Activated B cell treated with CpG ODN at 0.5 μM for 24 hours (primary cell): ENCODE measurements at regions not wholly inside any gene's neighbourhood (a gene's known extent, or its start where the extent isn't known, plus 50 kb on each side); places are given as distances from the start of the nearest gene placed in this dataset.

Experiments
- ATAC-seq: fragments of 200-7000 bp; cut with Tn5 transposase; one replicate; pipeline ENCODE4 v1.10.0; 2021; ENCODE audit warnings: low read depth, mild to moderate bottlenecking, moderate library complexity
- CTCF ChIA-PET: fragments of 350-600 bp; sonication (Branson Sonifier 250); formaldehyde crosslinking; loops from one replicate; lab custom pipeline; 2021; ENCODE audit warnings: antibody characterized with exemption; lab: Charles Lee
- POLR2A ChIA-PET: fragments of 350-600 bp; sonication (Branson Sonifier 250); formaldehyde crosslinking; loops from one replicate; lab custom pipeline; 2021; ENCODE audit warnings: antibody characterized with exemption; lab: Charles Lee
- DNase-seq: peaks from one replicate; pipeline ENCODE4 v3.0.0; 2022
- H3K27ac Mint-ChIP-seq: one replicate; pipeline ENCODE4 v1.8.0; 2020; ENCODE audit warnings: mixed read lengths
- H3K27me3 Mint-ChIP-seq: one replicate; pipeline ENCODE4 v1.8.0; 2021; ENCODE audit warnings: mixed read lengths
- H3K36me3 Mint-ChIP-seq: one replicate; pipeline ENCODE4 v1.8.0; 2021; ENCODE audit warnings: low read depth, mixed read lengths
- H3K4me1 Mint-ChIP-seq: one replicate; pipeline ENCODE4 v1.8.0; 2021; ENCODE audit warnings: mixed read lengths
- H3K4me3 Mint-ChIP-seq: one replicate; pipeline ENCODE4 v1.8.0; 2020; ENCODE audit warnings: mild to moderate bottlenecking, mixed read lengths
- H3K9me3 Mint-ChIP-seq: one replicate; pipeline ENCODE4 v1.8.0; 2020; ENCODE audit warnings: mixed read lengths
- CTCF ChIP-seq: fragments of 200-600 bp; IDR thresholded peaks from one replicate; pipeline ENCODE4 v1.8.0; 2022; ENCODE audit warnings: antibody characterized with exemption, mild to moderate bottlenecking
- intact Hi-C: fragments of 100-400 bp; cut with micrococcal nuclease; formaldehyde crosslinking; loops from one replicate; pipeline ENCODE4 v1.15.1; 2024

- no peaks in the 10 kb centered on the region for H3K4me1 Mint-ChIP-seq
- CTCF ChIA-PET, result interaction anchor here (0.6 kb wide), 1 partner anchor 12 kb away, joined by 4 read pairs; no protein-coding TSS in a partner anchor
- H3K9me3 Mint-ChIP-seq, result no peaks in the 10 kb centered on the region
- no peak for DNase-seq
- POLR2A ChIA-PET, result no interaction called here
- no peak overlapping the region for H3K4me3 Mint-ChIP-seq
- no peak for TF ChIP-seq CTCF
- no peaks in the 10 kb centered on the region for H3K27me3 Mint-ChIP-seq
- ATAC-seq, result no peak
- H3K27ac Mint-ChIP-seq, result no peak overlapping the region
- intact Hi-C loops, result no loop called here
- no peaks in the 10 kb centered on the region for H3K36me3 Mint-ChIP-seq
Measured at GRCh38 chr15:35633677-35634076, 87.7 kb upstream of the DPH6 start.

DNA sequence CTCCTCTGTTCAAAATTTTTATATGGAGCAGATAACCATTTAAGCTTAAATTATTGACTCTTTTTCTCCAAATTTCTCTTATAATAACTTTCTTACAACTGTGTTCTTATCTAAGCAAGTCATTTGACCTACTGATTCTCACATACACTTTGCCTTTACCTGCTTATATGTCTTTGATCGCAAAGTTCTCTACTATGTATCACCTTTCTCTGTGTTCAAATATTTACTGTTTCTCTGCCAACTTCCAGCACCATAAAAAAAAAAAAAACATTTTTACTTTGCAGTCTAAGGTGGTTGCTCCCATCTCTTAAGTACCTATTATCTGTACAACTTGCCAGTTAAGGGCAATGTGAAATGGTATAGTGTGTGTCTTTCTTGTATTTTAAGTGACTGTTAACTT is 100.8 kb upstream of the DPH6 start:
- H3K27me3 Mint-ChIP-seq, result no peaks in the 10 kb centered on the region
- no peak overlapping the region for H3K4me3 Mint-ChIP-seq
- intact Hi-C loops, result no loop called here
- no peak for DNase-seq
- no peak for ATAC-seq
- no peaks in the 10 kb centered on the region for H3K36me3 Mint-ChIP-seq
- H3K9me3 Mint-ChIP-seq, result peaks cover 17% of the 10 kb centered on the region
- TF ChIP-seq CTCF, result no peak
- no peaks in the 10 kb centered on the region for H3K4me1 Mint-ChIP-seq
- ChIA-PET POLR2A (no interaction called here), CTCF (no interaction called here)
- H3K27ac Mint-ChIP-seq, result no peak overlapping the region

DNA sequence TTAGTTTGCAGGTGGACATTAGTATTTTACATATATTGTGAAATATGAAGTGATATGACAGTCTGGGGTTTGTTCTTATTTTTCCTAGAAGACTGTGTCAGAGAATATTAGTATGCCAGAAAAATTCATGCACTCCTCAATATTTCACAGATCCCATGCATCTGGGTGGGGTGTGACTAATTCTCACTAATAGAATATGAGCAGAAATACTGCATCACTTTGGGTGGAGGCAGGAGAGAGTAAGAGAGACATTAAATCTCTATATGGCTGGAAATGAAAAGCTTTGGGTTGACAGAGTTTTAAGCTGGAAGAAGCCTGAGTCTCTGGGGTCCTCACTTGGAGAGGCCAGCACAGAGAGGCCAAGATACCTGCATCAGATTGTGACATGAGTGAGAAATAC is 101.3 kb upstream of the DPH6 start:
- H3K4me1 Mint-ChIP-seq, result no peaks in the 10 kb centered on the region
- POLR2A ChIA-PET, result no interaction called here

GRCh38 chr15:35648941-35649340 is 103.0 kb upstream of the DPH6 start:
- H3K9me3 Mint-ChIP-seq, result peaks cover 5% of the 10 kb centered on the region
- ChIA-PET CTCF (no interaction called here), POLR2A (no interaction called here)
- no peak overlapping the region for H3K27ac Mint-ChIP-seq
- ATAC-seq (no peak), DNase-seq (no peak)
- no peak for TF ChIP-seq CTCF
- H3K36me3 Mint-ChIP-seq, result no peaks in the 10 kb centered on the region
- intact Hi-C loops, result no loop called here
- H3K27me3 Mint-ChIP-seq, result no peaks in the 10 kb centered on the region
- no peak overlapping the region for H3K4me3 Mint-ChIP-seq
- no peaks in the 10 kb centered on the region for H3K4me1 Mint-ChIP-seq

More for the DNA sequence above, 101.3 kb upstream of the DPH6 start:
- Mint-ChIP-seq H3K4me3 (no peak overlapping the region), H3K36me3 (no peaks in the 10 kb centered on the region), H3K9me3 (peaks cover 15% of the 10 kb centered on the region), H3K27ac (no peak overlapping the region), H3K27me3 (no peaks in the 10 kb centered on the region)
- DNase-seq, result no peak
- CTCF ChIA-PET, result no interaction called here
- intact Hi-C loops, result no loop called here
- no peak for ATAC-seq
- TF ChIP-seq CTCF, result no peak

GRCh38 chr15:35649575-35649974 is 103.6 kb upstream of the DPH6 start:
- Mint-ChIP-seq H3K27ac (no peak overlapping the region), H3K4me3 (no peak overlapping the region), H3K4me1 (no peaks in the 10 kb centered on the region), H3K9me3 (peaks cover 4% of the 10 kb centered on the region), H3K27me3 (no peaks in the 10 kb centered on the region), H3K36me3 (no peaks in the 10 kb centered on the region)
- no peak for TF ChIP-seq CTCF
- no peak for DNase-seq
- intact Hi-C loops, result no loop called here
- ATAC-seq, result no peak
- ChIA-PET POLR2A (no interaction called here), CTCF (no interaction called here)
